Neuronal stem cell (in vitro differentiated cells): ENCODE measurements at regions not wholly inside any gene's neighbourhood (a gene's known extent, or its start where the extent isn't known, plus 50 kb on each side); places are given as distances from the start of the nearest gene placed in this dataset.
"Not testable (repeated sequence)": the region's sequence is repeated elsewhere in the genome, so short reads cannot be mapped to it uniquely, and the experiment has no call there.

ENCODE experiments used
- DNase-seq: peaks from one replicate; pipeline ENCODE4 v3.0.0-alpha.2; 2013; ENCODE audit warnings: low spot score
- H2AFZ ChIP-seq: one replicate; pipeline ENCODE4 v1.6.1; 2013; ENCODE audit warnings: mild to moderate bottlenecking, low read length, inconsistent platforms
- H2AK5ac ChIP-seq: 2 replicates; pipeline ENCODE4 v1.6.1; 2013; ENCODE audit warnings: low read depth, mild to moderate bottlenecking, inconsistent platforms, low read length, moderate library complexity, mixed read lengths
- H2BK120ac ChIP-seq: 2 replicates; pipeline ENCODE4 v1.6.1; 2013; ENCODE audit warnings: low read depth, mild to moderate bottlenecking, inconsistent platforms, low read length, moderate library complexity, mixed read lengths
- H2BK12ac ChIP-seq: one replicate; pipeline ENCODE4 v1.6.1; 2013; ENCODE audit warnings: low read length, inconsistent platforms
- H2BK15ac ChIP-seq: 2 replicates; pipeline ENCODE4 v1.6.1; 2013; ENCODE audit warnings: mild to moderate bottlenecking, low read length, inconsistent platforms, mixed read lengths
- H2BK5ac ChIP-seq: one replicate; pipeline ENCODE4 v1.6.1; 2013; ENCODE audit warnings: inconsistent platforms, mild to moderate bottlenecking, low read length, moderate library complexity
- H3K14ac ChIP-seq: one replicate; pipeline ENCODE4 v1.6.1; 2013; ENCODE audit warnings: low read length, inconsistent platforms
- H3K18ac ChIP-seq: 2 replicates; pipeline ENCODE4 v1.6.1; 2013; ENCODE audit warnings: low read length, inconsistent platforms
- H3K23ac ChIP-seq: 2 replicates; pipeline ENCODE4 v1.6.1; 2013; ENCODE audit warnings: low read depth, mild to moderate bottlenecking, mixed read lengths, low read length, inconsistent platforms; ENCODE audit not compliant: poor library complexity
- H3K27ac ChIP-seq: replicated peaks from 3 replicates; pipeline ENCODE4 v1.5.1; 2013; ENCODE audit warnings: low read length, inconsistent platforms
- H3K27me3 ChIP-seq, 3 experiments: 2 replicates each; pipeline ENCODE4 v1.6.1; 2013; ENCODE audit warnings: low read length in 3 of 3, mild to moderate bottlenecking in 2 of 3, inconsistent platforms in 1 of 3, low read depth in 1 of 3, mixed read lengths in 1 of 3, moderate library complexity in 1 of 3; ENCODE audit not compliant: control insufficient read depth in 3 of 3, insufficient read depth in 3 of 3
- H3K36me3 ChIP-seq, 2 donors: replicated peaks in 1 of 2; 2 replicates each; pipeline ENCODE4 v1.6.1; 2013; ENCODE audit warnings: low read length in 2 of 2; ENCODE audit not compliant: control insufficient read depth in 2 of 2, insufficient read depth in 2 of 2
- H3K4ac ChIP-seq: 2 replicates; pipeline ENCODE4 v1.6.1; 2013; ENCODE audit warnings: inconsistent platforms, mild to moderate bottlenecking, low read length, moderate library complexity
- H3K4me1 ChIP-seq, 2 donors: 1 replicate in 1 of 2; 2 replicates in 1 of 2; pipeline ENCODE4 v1.6.1; 2013; ENCODE audit warnings: low read length in 2 of 2, low read depth in 1 of 2; ENCODE audit not compliant: control insufficient read depth in 2 of 2, insufficient read depth in 1 of 2
- H3K4me2 ChIP-seq: one replicate; pipeline ENCODE4 v1.6.1; 2013; ENCODE audit warnings: mild to moderate bottlenecking, low read length, inconsistent platforms; ENCODE audit not compliant: insufficient read depth, poor library complexity, severe bottlenecking
- H3K4me3 ChIP-seq, 2 donors: 2 replicates each; pipeline ENCODE4 v1.5.1; 2013; ENCODE audit warnings: low read length in 2 of 2, mild to moderate bottlenecking in 2 of 2, inconsistent platforms in 1 of 2, moderate library complexity in 1 of 2
- H3K79me1 ChIP-seq: one replicate; pipeline ENCODE4 v1.6.1; 2013; ENCODE audit warnings: low read depth, mild to moderate bottlenecking, inconsistent platforms, low read length, moderate library complexity
- H3K9ac ChIP-seq: one replicate; pipeline ENCODE4 v1.6.1; 2013; ENCODE audit warnings: mild to moderate bottlenecking, low read depth, low read length, inconsistent platforms; ENCODE audit not compliant: poor library complexity
- H3K9me3 ChIP-seq, 2 donors: replicated peaks in 1 of 2; 2 replicates each; pipeline versions ENCODE3 to v1.6.1; 2013; ENCODE audit warnings: low read length in 2 of 2, mild to moderate bottlenecking in 2 of 2, inconsistent platforms in 1 of 2, low read depth in 1 of 2, mixed read lengths in 1 of 2, moderate library complexity in 1 of 2; ENCODE audit not compliant: control insufficient read depth in 2 of 2, insufficient read depth in 1 of 2
- H4K8ac ChIP-seq: one replicate; pipeline ENCODE4 v1.6.1; 2013; ENCODE audit warnings: low read depth, mild to moderate bottlenecking, inconsistent platforms, low read length, moderate library complexity
- H4K91ac ChIP-seq: one replicate; pipeline ENCODE4 v1.6.1; 2013; ENCODE audit warnings: low read length, low read depth, mild to moderate bottlenecking, inconsistent platforms; ENCODE audit not compliant: poor library complexity
- WGBS, 2 donors: extraction: QIAGEN DNeasy Blood & Tissue Kit; methylation state at CpG; one replicate each; pipeline ENCODE4 v1.1.7; 2013; ENCODE audit warnings: missing lambda C conversion rate in 2 of 2, mixed read lengths in 1 of 2; ENCODE audit not compliant: insufficient read length in 2 of 2, insufficient replicate concordance in 1 of 2; ENCODE audit errors: extremely low coverage in 2 of 2; 5-methylcytosine and 5-hydroxymethylcytosine counted together

DNA sequence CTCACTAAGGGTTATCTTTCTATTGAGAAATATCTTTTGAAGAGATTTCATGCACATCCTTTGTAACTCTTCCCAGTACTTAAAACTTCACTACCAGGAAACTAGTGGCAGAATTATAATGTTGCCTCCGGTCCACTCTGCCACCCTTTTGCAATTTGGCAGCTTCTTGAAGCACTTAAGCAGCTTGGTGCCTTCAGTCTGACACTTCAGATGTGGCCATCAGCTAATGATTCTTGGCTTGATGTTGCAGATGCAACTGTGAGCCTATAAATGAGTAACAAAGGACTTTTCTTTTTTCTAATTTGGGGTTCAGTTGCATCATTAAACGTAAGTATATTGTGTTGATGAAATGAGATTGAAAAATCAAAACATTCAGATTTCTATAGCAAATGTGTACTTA, 187.5 kb upstream of the C21orf91 start:
- no peak overlapping the region for H3K23ac ChIP-seq
- H2BK5ac ChIP-seq: no peak overlapping the region
- H3K36me3 ChIP-seq: no peaks in the 10 kb centered on the region
- no peak overlapping the region for H3K27ac ChIP-seq
- H3K4me1 ChIP-seq: no peaks in the 10 kb centered on the region
- no peaks in the 10 kb centered on the region for H3K27me3 ChIP-seq
- no peak overlapping the region for H2AK5ac ChIP-seq
- H4K8ac ChIP-seq: no peak overlapping the region
- H3K9ac ChIP-seq: no peak overlapping the region
- no peak overlapping the region for H3K14ac ChIP-seq
- H2BK12ac ChIP-seq: no peak overlapping the region
- DNase-seq: no peak
- WGBS, 2 donors: no CpG with 5 or more reads among the region's 2 CpGs
- H3K9me3 ChIP-seq: no peaks in the 10 kb centered on the region
- no peak overlapping the region for H2BK15ac ChIP-seq
- no peak overlapping the region for H3K4me3 ChIP-seq
- no peak overlapping the region for H2BK120ac ChIP-seq
- no peak overlapping the region for H2AFZ ChIP-seq
- H3K4ac ChIP-seq: no peak overlapping the region
- H3K4me2 ChIP-seq: no peak overlapping the region
- H3K18ac ChIP-seq: no peak overlapping the region
- no peaks in the 10 kb centered on the region for H3K79me1 ChIP-seq
- H4K91ac ChIP-seq: no peak overlapping the region

DNA sequence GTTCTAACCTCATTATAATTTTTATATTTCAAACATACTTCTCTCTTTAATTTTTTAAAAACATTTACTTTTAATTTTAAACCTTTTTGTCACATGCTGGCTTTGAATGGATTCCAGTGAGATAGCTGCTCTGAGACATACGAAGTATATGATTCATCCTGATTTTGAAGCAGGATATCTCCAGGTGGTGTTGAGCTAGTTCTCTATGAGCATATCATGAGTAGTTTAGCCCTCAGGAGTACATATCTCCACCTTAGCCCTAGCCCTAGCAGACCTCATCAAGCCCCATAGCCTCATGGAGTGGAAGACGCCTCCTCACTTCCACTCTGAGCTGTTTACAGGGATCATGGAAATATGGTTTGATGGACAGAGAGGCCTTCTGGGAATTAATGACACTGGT, 183.2 kb upstream of the C21orf91 start:
- Histone ChIP-seq H3K79me1 (no peaks in the 10 kb centered on the region), H4K91ac (no peak overlapping the region), H2BK120ac (no peak overlapping the region), H2BK5ac (no peak overlapping the region), H2BK15ac (no peak overlapping the region), H3K23ac (no peak overlapping the region), H3K27ac (no peak overlapping the region), H2AK5ac (no peak overlapping the region), H3K9ac (no peak overlapping the region), H3K36me3 (no peaks in the 10 kb centered on the region), H3K14ac (no peak overlapping the region), H3K18ac (no peak overlapping the region), H3K4me2 (no peak overlapping the region), H4K8ac (no peak overlapping the region), H3K4me1 (no peaks in the 10 kb centered on the region), H3K9me3 (no peaks in the 10 kb centered on the region), H3K27me3 (no peaks in the 10 kb centered on the region), H2AFZ (no peak overlapping the region), H2BK12ac (no peak overlapping the region), H3K4me3 (no peak overlapping the region), H3K4ac (no peak overlapping the region)
- DNase-seq: no peak
- WGBS, 2 donors: no CpG with 5 or more reads among the region's 2 CpGs

DNA sequence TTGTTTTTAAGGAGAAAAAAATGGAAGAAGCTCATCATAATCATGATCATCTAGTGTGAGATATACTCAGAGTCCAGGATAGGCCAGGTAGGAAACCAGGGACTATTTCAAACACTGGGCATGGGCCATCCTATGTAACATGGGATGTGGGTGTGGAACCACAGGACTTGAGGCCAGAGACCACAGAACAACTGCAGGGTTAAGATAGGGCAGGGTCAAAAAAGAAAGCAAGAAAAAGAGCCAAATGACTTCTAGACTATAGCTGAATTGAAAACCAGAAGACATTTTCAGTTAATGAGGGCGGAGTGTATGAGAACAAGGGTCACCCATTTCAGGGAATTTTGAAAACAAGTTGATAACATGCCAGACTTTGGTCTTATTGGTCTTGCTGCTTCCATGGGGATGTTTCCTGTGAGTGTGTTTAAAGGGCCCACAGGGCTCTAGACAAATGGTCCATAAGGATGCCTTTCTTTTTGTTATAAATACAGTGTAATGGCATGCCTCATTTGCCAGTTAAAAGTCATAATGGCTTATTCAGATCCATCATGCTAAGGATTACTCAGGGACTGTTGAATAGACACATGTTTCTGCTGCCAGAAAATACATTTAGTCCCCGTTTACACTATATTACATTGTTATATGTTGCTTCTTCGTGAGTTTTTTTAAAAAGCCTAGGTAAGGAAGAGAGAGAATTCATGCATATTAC, 182.0 kb upstream of the C21orf91 start:
- Histone ChIP-seq H4K91ac (no peak overlapping the region), H3K9ac (no peak overlapping the region), H3K27me3 (no peaks in the 10 kb centered on the region), H2BK15ac (no peak overlapping the region), H2AK5ac (no peak overlapping the region), H3K9me3 (no peaks in the 10 kb centered on the region), H3K18ac (no peak overlapping the region), H3K27ac (no peak overlapping the region), H2AFZ (no peak overlapping the region), H3K4me2 (no peak overlapping the region), H3K4me3 (no peak overlapping the region), H2BK12ac (no peak overlapping the region), H3K4ac (no peak overlapping the region), H2BK120ac (no peak overlapping the region), H2BK5ac (no peak overlapping the region), H3K79me1 (no peaks in the 10 kb centered on the region), H3K14ac (no peak overlapping the region), H4K8ac (no peak overlapping the region), H3K23ac (no peak overlapping the region), H3K36me3 (no peaks in the 10 kb centered on the region), H3K4me1 (no peaks in the 10 kb centered on the region)
- WGBS, 2 donors: no CpG with 5 or more reads among the region's 3 CpGs
- no peak for DNase-seq

DNA sequence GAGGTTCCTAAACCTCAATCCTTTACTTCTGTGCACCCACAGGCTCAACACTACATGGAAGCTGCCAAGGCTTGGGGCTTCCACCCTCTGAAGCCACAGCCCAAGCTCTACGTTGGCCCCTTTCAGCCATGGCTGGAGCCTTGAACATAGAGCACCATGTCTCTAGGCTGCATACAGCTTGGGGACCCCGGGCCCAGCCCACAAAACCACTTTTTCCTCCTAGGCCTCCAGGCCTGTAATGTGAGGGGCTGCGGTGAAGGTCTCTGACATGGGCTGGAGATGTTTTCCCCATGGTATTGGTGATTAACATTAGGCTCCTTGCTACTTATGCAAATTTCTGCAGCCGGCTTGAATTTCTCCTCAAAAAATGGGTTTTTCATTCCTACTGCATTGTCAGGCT, 179.4 kb upstream of the C21orf91 start:
- H2AFZ ChIP-seq, H3K27ac ChIP-seq, H2BK12ac ChIP-seq, H3K4me2 ChIP-seq, H2BK120ac ChIP-seq, H4K8ac ChIP-seq, H3K4me3 ChIP-seq, H3K36me3 ChIP-seq, H3K27me3 ChIP-seq, H3K4me1 ChIP-seq, H3K79me1 ChIP-seq, H4K91ac ChIP-seq, H2AK5ac ChIP-seq, H2BK15ac ChIP-seq, H3K4ac ChIP-seq, H3K9ac ChIP-seq, H3K9me3 ChIP-seq, H3K23ac ChIP-seq, H2BK5ac ChIP-seq, DNase-seq, H3K18ac ChIP-seq: not testable (repeated sequence)
- WGBS, 2 donors: no CpG with 5 or more reads among the region's 4 CpGs
- H3K14ac ChIP-seq: peak overlapping the region; percentile 58
